ENCODE measurements at regions not wholly inside any gene's neighbourhood (a gene's known extent, or its start where the extent isn't known, plus 50 kb on each side); places are given as distances from the start of the nearest gene placed in this dataset.

GRCh38 chr2:126748188-126748760 is 92.3 kb downstream of the GYPC start:
- ChIA-PET CTCF (no interaction called here), POLR2A (no interaction called here)
- TF ChIP-seq CTCF (IDR thresholded peaks at IDR 0.05; ENCODE audit: insufficient read depth, low read length, missing control alignments): no peak
- no peak overlapping the region for H3K4me3 ChIP-seq (ENCODE audit: low read depth, low read length)
- no peak for DNase-seq (ENCODE audit: low read depth, low spot score)

- DNase-seq (ENCODE audit: low read depth, low spot score): no peak
- TF ChIP-seq CTCF (IDR thresholded peaks at IDR 0.05; ENCODE audit: insufficient read depth, low read length, missing control alignments): no peak
- CTCF ChIA-PET: no interaction called here
- no peak overlapping the region for H3K4me3 ChIP-seq (ENCODE audit: low read depth, low read length)
- POLR2A ChIA-PET: no interaction called here
Observed at GRCh38 chr2:126748929-126749518, 93.1 kb downstream of the GYPC start.

GRCh38 chr2:126749537-126749936 is 93.6 kb downstream of the GYPC start:
- no peak overlapping the region for H3K4me3 ChIP-seq (ENCODE audit: low read depth, low read length)
- CTCF ChIA-PET: no interaction called here
- POLR2A ChIA-PET: no interaction called here
- peak; percentile 12 for TF ChIP-seq CTCF (IDR thresholded peaks at IDR 0.05; ENCODE audit: insufficient read depth, low read length, missing control alignments)
- no peak for DNase-seq (ENCODE audit: low read depth, low spot score)

- ChIA-PET POLR2A (no interaction called here), CTCF (no interaction called here)
- DNase-seq (ENCODE audit: low read depth, low spot score): no peak
- no peak overlapping the region for H3K4me3 ChIP-seq (ENCODE audit: low read depth, low read length)
- TF ChIP-seq CTCF (IDR thresholded peaks at IDR 0.05; ENCODE audit: insufficient read depth, low read length, missing control alignments): no peak
Observed at GRCh38 chr2:126750506-126750905, 94.5 kb downstream of the GYPC start.

- POLR2A ChIA-PET: no interaction called here
- H3K4me3 ChIP-seq (ENCODE audit: low read depth, low read length): no peak overlapping the region
- CTCF ChIA-PET: no interaction called here
Observed at GRCh38 chr2:126751477-126751876, 95.5 kb downstream of the GYPC start.

GRCh38 chr2:126752876-126753275 is 96.9 kb downstream of the GYPC start:
- TF ChIP-seq CTCF (IDR thresholded peaks at IDR 0.05; ENCODE audit: insufficient read depth, low read length, missing control alignments): no peak
- POLR2A ChIA-PET: no interaction called here
- CTCF ChIA-PET: no interaction called here

More at GRCh38 chr2:126751477-126751876, 95.5 kb downstream of the GYPC start:
- no peak for DNase-seq (ENCODE audit: low read depth, low spot score)
- no peak for TF ChIP-seq CTCF (IDR thresholded peaks at IDR 0.05; ENCODE audit: insufficient read depth, low read length, missing control alignments)

More at GRCh38 chr2:126752876-126753275, 96.9 kb downstream of the GYPC start:
- no peak overlapping the region for H3K4me3 ChIP-seq (ENCODE audit: low read depth, low read length)
- DNase-seq (ENCODE audit: low read depth, low spot score): no peak
